Activated CD8-positive, alpha-beta T cell treated with anti-CD3 and anti-CD28 coated beads for 36 hours (primary cell): ENCODE measurements at regions not wholly inside any gene's neighbourhood (a gene's known extent, or its start where the extent isn't known, plus 50 kb on each side); places are given as distances from the start of the nearest gene placed in this dataset.

Experiments
- ATAC-seq: fragments of 200-7000 bp; cut with Tn5 transposase; one replicate; pipeline ENCODE4 v1.10.0; 2021; ENCODE audit warnings: mild to moderate bottlenecking, moderate library complexity
- CTCF ChIA-PET: fragments of 350-600 bp; sonication (Branson Sonifier 250); formaldehyde crosslinking; loops from one replicate; lab custom pipeline; 2021; ENCODE audit warnings: antibody characterized with exemption; lab: Charles Lee
- POLR2A ChIA-PET: fragments of 350-600 bp; sonication (Branson Sonifier 250); formaldehyde crosslinking; loops from one replicate; lab custom pipeline; 2021; ENCODE audit warnings: antibody characterized with exemption; lab: Charles Lee
- DNase-seq: peaks from one replicate; pipeline ENCODE4 v3.0.0-alpha.2; 2020
- H3K27ac Mint-ChIP-seq: one replicate; pipeline ENCODE4 v1.8.0; 2021; ENCODE audit warnings: mild to moderate bottlenecking, mixed read lengths
- H3K27me3 Mint-ChIP-seq: one replicate; pipeline ENCODE4 v1.8.0; 2021; ENCODE audit warnings: mixed read lengths
- H3K36me3 Mint-ChIP-seq: one replicate; pipeline ENCODE4 v1.8.0; 2021; ENCODE audit warnings: low read depth, mixed read lengths
- H3K4me1 Mint-ChIP-seq: one replicate; pipeline ENCODE4 v1.8.0; 2021; ENCODE audit warnings: low read depth, mixed read lengths
- H3K4me3 Mint-ChIP-seq: one replicate; pipeline ENCODE4 v1.8.0; 2021; ENCODE audit warnings: mild to moderate bottlenecking, moderate library complexity, mixed read lengths
- H3K9me3 Mint-ChIP-seq: one replicate; pipeline ENCODE4 v1.8.0; 2021; ENCODE audit warnings: mixed read lengths
- CTCF ChIP-seq: fragments of 200-600 bp; IDR thresholded peaks from one replicate; pipeline ENCODE4 v1.8.0; 2022; ENCODE audit warnings: antibody characterized with exemption, mild to moderate bottlenecking
- intact Hi-C: fragments of 100-400 bp; cut with micrococcal nuclease; formaldehyde crosslinking; loops from one replicate; pipeline ENCODE4 v1.10.0; 2022

- H3K9me3 Mint-ChIP-seq, result no peaks in the 10 kb centered on the region
- no peaks in the 10 kb centered on the region for H3K36me3 Mint-ChIP-seq
- intact Hi-C loops, result no loop called here
- H3K27me3 Mint-ChIP-seq, result peaks cover 18% of the 10 kb centered on the region
- peaks cover 1% of the 10 kb centered on the region for H3K4me1 Mint-ChIP-seq
- ChIA-PET POLR2A (no interaction called here), CTCF (interaction anchor here (3.0 kb wide), 1 partner anchor 11 kb away, joined by 10 read pairs; no protein-coding TSS in a partner anchor)
- no peak for TF ChIP-seq CTCF
- H3K27ac Mint-ChIP-seq, result no peak overlapping the region
- DNase-seq (no peak), ATAC-seq (no peak)
- no peak overlapping the region for H3K4me3 Mint-ChIP-seq
These were observed 210.6 kb upstream of the HMGA2 start for GRCh38 chr12:65613692-65614091.

- Mint-ChIP-seq H3K4me3 (no peak overlapping the region), H3K27ac (no peak overlapping the region), H3K27me3 (peaks cover 18% of the 10 kb centered on the region), H3K36me3 (no peaks in the 10 kb centered on the region), H3K4me1 (peaks cover 4% of the 10 kb centered on the region), H3K9me3 (no peaks in the 10 kb centered on the region)
- DNase-seq, result no peak
- intact Hi-C loops, result no loop called here
- ATAC-seq, result no peak
- no peak for TF ChIP-seq CTCF
- ChIA-PET POLR2A (no interaction called here), CTCF (interaction anchor here (3.0 kb wide), 1 partner anchor 12 kb away, joined by 10 read pairs; no protein-coding TSS in a partner anchor)
These were observed 209.9 kb upstream of the HMGA2 start for GRCh38 chr12:65614259-65614889.

- ChIA-PET POLR2A (no interaction called here), CTCF (no interaction called here)
- DNase-seq (no peak), ATAC-seq (no peak)
- Mint-ChIP-seq H3K4me1 (peaks cover 4% of the 10 kb centered on the region), H3K36me3 (no peaks in the 10 kb centered on the region), H3K9me3 (no peaks in the 10 kb centered on the region), H3K27me3 (peaks cover 19% of the 10 kb centered on the region), H3K27ac (no peak overlapping the region), H3K4me3 (no peak overlapping the region)
- TF ChIP-seq CTCF, result no peak
- intact Hi-C loops, result no loop called here
These were observed 209.2 kb upstream of the HMGA2 start for GRCh38 chr12:65615118-65615517.

GRCh38 chr12:65616022-65616421 lies 208.3 kb upstream of the HMGA2 start:
- Mint-ChIP-seq H3K27ac (no peak overlapping the region), H3K27me3 (peaks cover 22% of the 10 kb centered on the region), H3K36me3 (no peaks in the 10 kb centered on the region), H3K9me3 (no peaks in the 10 kb centered on the region), H3K4me3 (no peak overlapping the region), H3K4me1 (peaks cover 4% of the 10 kb centered on the region)
- no peak for ATAC-seq
- intact Hi-C loops, result no loop called here
- ChIA-PET CTCF (no interaction called here), POLR2A (no interaction called here)
- no peak for DNase-seq
- TF ChIP-seq CTCF, result no peak

GRCh38 chr12:65618588-65618987 lies 205.7 kb upstream of the HMGA2 start:
- Mint-ChIP-seq H3K4me1 (peaks cover 4% of the 10 kb centered on the region), H3K27ac (no peak overlapping the region), H3K4me3 (no peak overlapping the region), H3K9me3 (no peaks in the 10 kb centered on the region), H3K36me3 (no peaks in the 10 kb centered on the region), H3K27me3 (peaks cover 24% of the 10 kb centered on the region)
- ATAC-seq (no peak), DNase-seq (no peak)
- no peak for TF ChIP-seq CTCF
- CTCF ChIA-PET, result no interaction called here
- intact Hi-C loops, result no loop called here
- POLR2A ChIA-PET, result no interaction called here
